SJCRH30 (cell line): ENCODE measurements at regions not wholly inside any gene's neighbourhood (a gene's known extent, or its start where the extent isn't known, plus 50 kb on each side); places are given as distances from the start of the nearest gene placed in this dataset.

ENCODE experiments used
- DNase-seq, 2 experiments: peaks; one replicate each; pipeline ENCODE4 v3.0.0-alpha.2; 2015 to 2020
- H3K27ac ChIP-seq: fragments of 250-450 bp; sonication (Bioruptor Pico); 2 replicates; pipeline ENCODE4 v1.5.1; 2020; ENCODE audit warnings: mild to moderate bottlenecking, moderate library complexity
- H3K27me3 ChIP-seq: fragments of 250-450 bp; sonication (Bioruptor Pico); 2 replicates; pipeline ENCODE4 v1.5.1; 2020; ENCODE audit warnings: mild to moderate bottlenecking, moderate library complexity
- H3K36me3 ChIP-seq: fragments of 250-450 bp; sonication (Bioruptor Pico); 2 replicates; pipeline ENCODE4 v1.5.1; 2020; ENCODE audit warnings: mild to moderate bottlenecking, moderate library complexity
- H3K4me1 ChIP-seq: fragments of 250-450 bp; sonication (Bioruptor Pico); 2 replicates; pipeline ENCODE4 v1.5.1; 2020; ENCODE audit warnings: mild to moderate bottlenecking, moderate library complexity
- H3K4me3 ChIP-seq: fragments of 250-450 bp; sonication (Bioruptor Pico); 2 replicates; pipeline ENCODE4 v1.5.1; 2020; ENCODE audit warnings: mild to moderate bottlenecking, moderate library complexity
- H3K9me3 ChIP-seq: fragments of 250-450 bp; sonication (Bioruptor Pico); replicated peaks from 2 replicates; pipeline ENCODE4 v1.5.1; 2020; ENCODE audit warnings: mild to moderate bottlenecking, moderate library complexity

GRCh38 chr13:107883561-107884175 is 331.7 kb downstream of the LIG4 start:
- Histone ChIP-seq H3K27me3 (no peaks in the 10 kb centered on the region), H3K4me3 (no peak overlapping the region), H3K36me3 (no peaks in the 10 kb centered on the region), H3K27ac (no peak overlapping the region), H3K9me3 (no peaks in the 10 kb centered on the region), H3K4me1 (no peaks in the 10 kb centered on the region)
- DNase-seq = no peak

GRCh38 chr13:107882708-107883560 is 332.4 kb downstream of the LIG4 start:
- Histone ChIP-seq H3K9me3 (no peaks in the 10 kb centered on the region), H3K27me3 (no peaks in the 10 kb centered on the region), H3K36me3 (no peaks in the 10 kb centered on the region), H3K27ac (no peak overlapping the region), H3K4me1 (no peaks in the 10 kb centered on the region), H3K4me3 (no peak overlapping the region)
- DNase-seq = no peak

- Histone ChIP-seq H3K27ac (no peak overlapping the region), H3K4me3 (no peak overlapping the region), H3K27me3 (no peaks in the 10 kb centered on the region), H3K36me3 (no peaks in the 10 kb centered on the region), H3K4me1 (no peaks in the 10 kb centered on the region), H3K9me3 (no peaks in the 10 kb centered on the region)
- DNase-seq = no peak
Measured at GRCh38 chr13:107881362-107881761, 334.0 kb downstream of the LIG4 start.

GRCh38 chr13:107874456-107874855 is 340.9 kb downstream of the LIG4 start:
- DNase-seq = no peak
- no peaks in the 10 kb centered on the region for H3K4me1 ChIP-seq
- H3K36me3 ChIP-seq = no peaks in the 10 kb centered on the region
- H3K27me3 ChIP-seq = no peaks in the 10 kb centered on the region
- no peak overlapping the region for H3K4me3 ChIP-seq
- H3K27ac ChIP-seq = no peak overlapping the region
- no peaks in the 10 kb centered on the region for H3K9me3 ChIP-seq

GRCh38 chr13:107873926-107874325 is 341.4 kb downstream of the LIG4 start:
- Histone ChIP-seq H3K4me1 (no peaks in the 10 kb centered on the region), H3K9me3 (no peaks in the 10 kb centered on the region), H3K36me3 (no peaks in the 10 kb centered on the region), H3K27ac (no peak overlapping the region), H3K4me3 (no peak overlapping the region), H3K27me3 (no peaks in the 10 kb centered on the region)
- no peak for DNase-seq

- DNase-seq = no peak
- H3K9me3 ChIP-seq = no peaks in the 10 kb centered on the region
- no peaks in the 10 kb centered on the region for H3K36me3 ChIP-seq
- no peaks in the 10 kb centered on the region for H3K4me1 ChIP-seq
- no peaks in the 10 kb centered on the region; the same call in 1 of the 2 replicates for H3K27me3 ChIP-seq
- H3K4me3 ChIP-seq = no peak overlapping the region
- H3K27ac ChIP-seq = no peak overlapping the region
Measured at GRCh38 chr13:107870400-107870799, 344.9 kb downstream of the LIG4 start.

- no peaks in the 10 kb centered on the region for H3K9me3 ChIP-seq
Measured at GRCh38 chr13:107867701-107868661, 347.4 kb downstream of the LIG4 start.

GRCh38 chr13:107866941-107867623 is 348.3 kb downstream of the LIG4 start:
- Histone ChIP-seq H3K4me3 (peak overlapping the region; percentile 43), H3K27me3 (no peaks in the 10 kb centered on the region; the same call in 1 of the 2 replicates), H3K9me3 (no peaks in the 10 kb centered on the region), H3K36me3 (no peaks in the 10 kb centered on the region), H3K4me1 (no peaks in the 10 kb centered on the region), H3K27ac (no peak overlapping the region)
- no peak for DNase-seq

More at GRCh38 chr13:107867701-107868661, 347.4 kb downstream of the LIG4 start:
- Histone ChIP-seq H3K4me3 (peak overlapping the region; percentile 43), H3K27me3 (no peaks in the 10 kb centered on the region; the same call in 1 of the 2 replicates), H3K36me3 (no peaks in the 10 kb centered on the region), H3K27ac (no peak overlapping the region), H3K4me1 (no peaks in the 10 kb centered on the region)
- DNase-seq = peak; percentile 12 to 21

GRCh38 chr13:107866032-107866940 is 349.1 kb downstream of the LIG4 start:
- DNase-seq = no peak
- Histone ChIP-seq H3K4me3 (peak overlapping the region; percentile 43), H3K9me3 (no peaks in the 10 kb centered on the region), H3K36me3 (no peaks in the 10 kb centered on the region), H3K27ac (no peak overlapping the region), H3K4me1 (no peaks in the 10 kb centered on the region), H3K27me3 (no peaks in the 10 kb centered on the region; the same call in 1 of the 2 replicates)

GRCh38 chr13:107865643-107866031 is 349.7 kb downstream of the LIG4 start:
- DNase-seq = no peak
- H3K4me1 ChIP-seq = no peaks in the 10 kb centered on the region
- no peaks in the 10 kb centered on the region for H3K36me3 ChIP-seq
- no peaks in the 10 kb centered on the region for H3K9me3 ChIP-seq
- no peak overlapping the region for H3K27ac ChIP-seq
- H3K27me3 ChIP-seq = no peaks in the 10 kb centered on the region; the same call in 1 of the 2 replicates
- no peak overlapping the region for H3K4me3 ChIP-seq

GRCh38 chr13:107865318-107865575 is 350.1 kb downstream of the LIG4 start:
- Histone ChIP-seq H3K9me3 (no peaks in the 10 kb centered on the region), H3K4me1 (no peaks in the 10 kb centered on the region), H3K4me3 (no peak overlapping the region)

GRCh38 chr13:107864543-107865317 is 350.6 kb downstream of the LIG4 start:
- Histone ChIP-seq H3K4me3 (no peak overlapping the region), H3K4me1 (no peaks in the 10 kb centered on the region), H3K27me3 (no peaks in the 10 kb centered on the region; the same call in 1 of the 2 replicates), H3K36me3 (no peaks in the 10 kb centered on the region), H3K27ac (no peak overlapping the region), H3K9me3 (no peaks in the 10 kb centered on the region)
- peak; percentile 28 to 73 for DNase-seq

More at GRCh38 chr13:107865318-107865575, 350.1 kb downstream of the LIG4 start:
- DNase-seq = no peak
- Histone ChIP-seq H3K36me3 (no peaks in the 10 kb centered on the region), H3K27me3 (no peaks in the 10 kb centered on the region; the same call in 1 of the 2 replicates), H3K27ac (no peak overlapping the region)

- Histone ChIP-seq H3K27me3 (no peaks in the 10 kb centered on the region), H3K4me1 (no peaks in the 10 kb centered on the region), H3K4me3 (no peak overlapping the region), H3K27ac (no peak overlapping the region), H3K36me3 (no peaks in the 10 kb centered on the region), H3K9me3 (no peaks in the 10 kb centered on the region)
- DNase-seq = no peak
Measured at GRCh38 chr13:107860284-107860683, 355.1 kb downstream of the LIG4 start.
